ENCODE measurements at regions not wholly inside any gene's neighbourhood (a gene's known extent, or its start where the extent isn't known, plus 50 kb on each side); places are given as distances from the start of the nearest gene placed in this dataset.

DNA sequence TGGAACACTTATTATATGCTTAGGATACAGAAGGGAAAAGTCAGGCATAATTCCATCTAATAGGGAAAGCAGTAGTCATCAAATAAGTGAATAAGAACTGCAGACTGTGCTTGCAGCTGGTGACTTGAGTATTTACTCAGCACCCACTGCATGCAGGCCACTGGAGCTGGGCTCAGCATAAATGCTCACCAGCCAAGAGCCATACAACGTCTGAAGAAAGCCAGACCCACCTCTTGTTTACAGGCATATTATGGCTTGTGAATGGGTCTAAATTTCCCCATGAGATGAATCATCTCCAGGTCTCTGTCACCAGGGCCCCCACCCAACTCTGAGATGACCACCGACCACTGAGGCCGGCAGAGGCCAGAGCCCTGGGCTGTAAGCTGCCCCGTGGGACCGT, 123.8 kb upstream of the PKDCC start:
- FAIRE-seq = no peak
- Mint-ChIP-seq H3K27ac (ENCODE audit: unreplicated experiment) (no peak overlapping the region), H3K4me3 (ENCODE audit: unreplicated experiment) (no peak overlapping the region), H3K27me3 (ENCODE audit: low read depth, unreplicated experiment) (peaks cover 4% of the 10 kb centered on the region), H3K4me1 (ENCODE audit: low read depth, unreplicated experiment) (peaks cover 24% of the 10 kb centered on the region), H3K36me3 (ENCODE audit: low read depth, unreplicated experiment) (peaks cover 3% of the 10 kb centered on the region), H3K9me3 (ENCODE audit: unreplicated experiment) (peaks cover 5% of the 10 kb centered on the region)
- no peaks in the 10 kb centered on the region for H3K9me3 ChIP-seq (ENCODE audit: insufficient read depth, low read depth, low read length)
- H3K4me3 ChIP-seq (ENCODE audit: insufficient read depth, low read depth, low read length) = no peak overlapping the region
- H3K4me2 ChIP-seq (ENCODE audit: low read length) = no peak overlapping the region
- no peak overlapping the region for H2AFZ ChIP-seq (ENCODE audit: low read depth, low read length)
- no peaks in the 10 kb centered on the region for H3K36me3 ChIP-seq (ENCODE audit: insufficient read depth, low read length)
- H3K79me2 ChIP-seq (ENCODE audit: insufficient read depth, low read length) = no peaks in the 10 kb centered on the region
- DNase-seq (ENCODE audit: low read depth) = no peak
- no peak overlapping the region for H3K27ac ChIP-seq (ENCODE audit: low read depth, low read length)
- no peak for TF ChIP-seq EZH2 (IDR thresholded peaks at IDR 0.05; ENCODE audit: insufficient read depth, low read length)
- TF ChIP-seq, protein P1, sequence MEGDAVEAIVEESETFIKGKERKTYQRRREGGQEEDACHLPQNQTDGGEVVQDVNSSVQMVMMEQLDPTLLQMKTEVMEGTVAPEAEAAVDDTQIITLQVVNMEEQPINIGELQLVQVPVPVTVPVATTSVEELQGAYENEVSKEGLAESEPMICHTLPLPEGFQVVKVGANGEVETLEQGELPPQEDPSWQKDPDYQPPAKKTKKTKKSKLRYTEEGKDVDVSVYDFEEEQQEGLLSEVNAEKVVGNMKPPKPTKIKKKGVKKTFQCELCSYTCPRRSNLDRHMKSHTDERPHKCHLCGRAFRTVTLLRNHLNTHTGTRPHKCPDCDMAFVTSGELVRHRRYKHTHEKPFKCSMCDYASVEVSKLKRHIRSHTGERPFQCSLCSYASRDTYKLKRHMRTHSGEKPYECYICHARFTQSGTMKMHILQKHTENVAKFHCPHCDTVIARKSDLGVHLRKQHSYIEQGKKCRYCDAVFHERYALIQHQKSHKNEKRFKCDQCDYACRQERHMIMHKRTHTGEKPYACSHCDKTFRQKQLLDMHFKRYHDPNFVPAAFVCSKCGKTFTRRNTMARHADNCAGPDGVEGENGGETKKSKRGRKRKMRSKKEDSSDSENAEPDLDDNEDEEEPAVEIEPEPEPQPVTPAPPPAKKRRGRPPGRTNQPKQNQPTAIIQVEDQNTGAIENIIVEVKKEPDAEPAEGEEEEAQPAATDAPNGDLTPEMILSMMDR (IDR thresholded peaks at IDR 0.05; ENCODE audit: insufficient read depth, low read depth, low read length) = no peak
- peaks cover 8% of the 10 kb centered on the region for H3K4me1 ChIP-seq (ENCODE audit: insufficient read depth, low read length)
- H3K27me3 ChIP-seq (ENCODE audit: insufficient read depth, low read length) = no peaks in the 10 kb centered on the region
- no peak overlapping the region for H3K9ac ChIP-seq (ENCODE audit: low read length)
- H4K20me1 ChIP-seq (ENCODE audit: insufficient read depth, low read length) = no peaks in the 10 kb centered on the region

DNA sequence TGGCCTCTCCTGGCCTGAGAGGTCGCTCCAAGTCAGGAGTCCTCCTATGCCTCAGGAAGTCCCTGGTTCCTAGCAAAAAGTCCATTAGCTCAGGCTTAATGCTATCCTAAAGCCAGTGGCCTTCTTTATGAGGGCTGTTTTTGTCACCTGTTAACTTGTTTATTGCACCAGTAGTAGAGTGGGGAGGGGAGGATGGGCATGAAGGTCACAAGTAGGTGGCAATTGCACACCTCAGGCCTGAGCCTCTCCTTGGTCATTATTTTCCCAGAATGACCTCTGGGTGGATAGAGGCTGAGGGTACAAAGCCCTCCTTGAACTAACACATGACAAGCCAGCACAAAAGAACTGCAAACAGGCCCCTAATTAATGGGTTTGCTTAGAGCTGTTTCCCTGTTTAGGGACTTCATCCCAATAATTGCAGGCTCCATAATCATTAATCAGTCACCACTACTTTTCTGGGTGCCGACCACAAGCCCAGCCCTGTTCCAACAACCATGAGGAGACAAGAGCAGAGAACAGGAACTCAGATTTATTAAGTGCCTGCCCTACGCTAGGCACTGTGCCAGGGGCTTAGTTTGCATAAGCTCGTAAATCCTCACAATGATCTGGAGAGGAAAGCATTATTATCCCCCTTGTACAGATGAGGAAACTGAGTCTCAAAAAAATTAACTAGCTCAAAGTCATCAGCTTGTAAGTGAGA, 123.0 kb upstream of the PKDCC start:
- Histone ChIP-seq H3K4me3 (ENCODE audit: insufficient read depth, low read depth, low read length) (no peak overlapping the region), H4K20me1 (ENCODE audit: insufficient read depth, low read length) (no peaks in the 10 kb centered on the region), H3K4me2 (ENCODE audit: low read length) (no peak overlapping the region), H3K9ac (ENCODE audit: low read length) (no peak overlapping the region), H3K79me2 (ENCODE audit: insufficient read depth, low read length) (no peaks in the 10 kb centered on the region), H3K9me3 (ENCODE audit: insufficient read depth, low read depth, low read length) (no peaks in the 10 kb centered on the region), H3K36me3 (ENCODE audit: insufficient read depth, low read length) (no peaks in the 10 kb centered on the region), H2AFZ (ENCODE audit: low read depth, low read length) (no peak overlapping the region), H3K27me3 (ENCODE audit: insufficient read depth, low read length) (no peaks in the 10 kb centered on the region), H3K27ac (ENCODE audit: low read depth, low read length) (no peak overlapping the region), H3K4me1 (ENCODE audit: insufficient read depth, low read length) (peaks cover 8% of the 10 kb centered on the region)
- Mint-ChIP-seq H3K27me3 (ENCODE audit: low read depth, unreplicated experiment) (peaks cover 4% of the 10 kb centered on the region), H3K9me3 (ENCODE audit: unreplicated experiment) (peaks cover 5% of the 10 kb centered on the region), H3K4me1 (ENCODE audit: low read depth, unreplicated experiment) (peaks cover 24% of the 10 kb centered on the region), H3K27ac (ENCODE audit: unreplicated experiment) (no peak overlapping the region), H3K36me3 (ENCODE audit: low read depth, unreplicated experiment) (peaks cover 4% of the 10 kb centered on the region), H3K4me3 (ENCODE audit: unreplicated experiment) (no peak overlapping the region)
- FAIRE-seq (no peak), DNase-seq (ENCODE audit: low read depth) (no peak)
- TF ChIP-seq EZH2 (IDR thresholded peaks at IDR 0.05; ENCODE audit: insufficient read depth, low read length) = no peak
- TF ChIP-seq, protein P1 (IDR thresholded peaks at IDR 0.05; ENCODE audit: insufficient read depth, low read depth, low read length) = no peak

DNA sequence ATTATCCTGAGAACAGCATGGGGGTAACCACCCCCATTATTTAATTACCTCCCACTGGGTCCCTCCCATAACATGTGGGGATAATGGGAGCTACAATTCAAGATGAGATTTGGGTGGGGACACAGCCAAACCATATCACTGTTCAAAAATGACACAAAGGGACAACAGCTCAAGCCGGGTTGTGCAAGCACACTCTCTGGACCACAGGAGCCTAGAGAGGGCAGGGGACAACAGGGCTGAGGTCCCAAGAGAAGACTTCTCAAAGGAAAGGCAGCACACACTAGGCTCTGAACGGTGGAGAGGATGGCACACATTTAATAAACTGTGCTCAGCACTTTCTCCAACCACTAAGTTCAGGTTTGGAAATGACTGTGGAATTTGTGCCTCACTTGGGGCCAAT, 122.1 kb upstream of the PKDCC start:
- Mint-ChIP-seq H3K36me3 (ENCODE audit: low read depth, unreplicated experiment) (peaks cover 5% of the 10 kb centered on the region), H3K27me3 (ENCODE audit: low read depth, unreplicated experiment) (peaks cover 4% of the 10 kb centered on the region), H3K27ac (ENCODE audit: unreplicated experiment) (no peak overlapping the region), H3K4me3 (ENCODE audit: unreplicated experiment) (no peak overlapping the region), H3K4me1 (ENCODE audit: low read depth, unreplicated experiment) (peaks cover 24% of the 10 kb centered on the region), H3K9me3 (ENCODE audit: unreplicated experiment) (peaks cover 5% of the 10 kb centered on the region)
- Histone ChIP-seq H3K4me3 (ENCODE audit: insufficient read depth, low read depth, low read length) (no peak overlapping the region), H2AFZ (ENCODE audit: low read depth, low read length) (no peak overlapping the region), H3K36me3 (ENCODE audit: insufficient read depth, low read length) (no peaks in the 10 kb centered on the region), H3K79me2 (ENCODE audit: insufficient read depth, low read length) (no peaks in the 10 kb centered on the region), H3K9ac (ENCODE audit: low read length) (no peak overlapping the region), H3K9me3 (ENCODE audit: insufficient read depth, low read depth, low read length) (no peaks in the 10 kb centered on the region), H3K27ac (ENCODE audit: low read depth, low read length) (no peak overlapping the region), H3K27me3 (ENCODE audit: insufficient read depth, low read length) (no peaks in the 10 kb centered on the region), H3K4me1 (ENCODE audit: insufficient read depth, low read length) (peaks cover 10% of the 10 kb centered on the region), H4K20me1 (ENCODE audit: insufficient read depth, low read length) (no peaks in the 10 kb centered on the region), H3K4me2 (ENCODE audit: low read length) (no peak overlapping the region)
- FAIRE-seq (no peak), DNase-seq (ENCODE audit: low read depth) (no peak)
- TF ChIP-seq EZH2 (IDR thresholded peaks at IDR 0.05; ENCODE audit: insufficient read depth, low read length) = no peak
- TF ChIP-seq, protein P1 (IDR thresholded peaks at IDR 0.05; ENCODE audit: insufficient read depth, low read depth, low read length) = no peak

All from astrocyte (in vitro differentiated cells and primary cell).